Skin epidermis (tissue), 12 donors: ENCODE measurements at regions not wholly inside any gene's neighbourhood (a gene's known extent, or its start where the extent isn't known, plus 50 kb on each side); places are given as distances from the start of the nearest gene placed in this dataset.
A peak's percentile ranks its signal among the peaks of the same experiment; 100 is the strongest.

ENCODE experiments used
- H3K27ac ChIP-seq, 21 experiments: fragments of 200-600 bp; sonication (generic) in 11 of 21; one replicate each; pipeline ENCODE4 v1.5.0; 2020; ENCODE audit warnings: mild to moderate bottlenecking in 3 of 21, inconsistent platforms in 2 of 21, moderate library complexity in 2 of 21
- H3K4me3 ChIP-seq, 7 experiments: fragments of 200-600 bp; sonication (generic) in 2 of 7; one replicate each; pipeline ENCODE4 v1.5.0; 2020; ENCODE audit warnings: inconsistent platforms in 2 of 7, mild to moderate bottlenecking in 2 of 7, moderate library complexity in 1 of 7

- H3K4me3 ChIP-seq, result peak overlapping the region in 3 of 7 experiments; percentile 23 to 51 (median 42)
- no peak overlapping the region for H3K27ac ChIP-seq
Observed at GRCh38 chr19:30224689-30225606, 147.2 kb upstream of the ZNF536 start.

- no peak overlapping the region for H3K27ac ChIP-seq
- H3K4me3 ChIP-seq, result peak overlapping the region; percentile 9 to 51 (median 23)
Observed at GRCh38 chr19:30225676-30226463, 146.3 kb upstream of the ZNF536 start.

- H3K27ac ChIP-seq, result no peak overlapping the region
Observed at GRCh38 chr19:30226464-30227011, 145.6 kb upstream of the ZNF536 start.

GRCh38 chr19:30227012-30227621 lies 145.1 kb upstream of the ZNF536 start:
- Histone ChIP-seq H3K4me3 (peak overlapping the region; percentile 30 to 51 (median 38)), H3K27ac (peak overlapping the region in 3 of 21 experiments; percentile 5 to 60 (median 14))

More at GRCh38 chr19:30226464-30227011, 145.6 kb upstream of the ZNF536 start:
- peak overlapping the region; percentile 21 to 51 (median 32) for H3K4me3 ChIP-seq

DNA sequence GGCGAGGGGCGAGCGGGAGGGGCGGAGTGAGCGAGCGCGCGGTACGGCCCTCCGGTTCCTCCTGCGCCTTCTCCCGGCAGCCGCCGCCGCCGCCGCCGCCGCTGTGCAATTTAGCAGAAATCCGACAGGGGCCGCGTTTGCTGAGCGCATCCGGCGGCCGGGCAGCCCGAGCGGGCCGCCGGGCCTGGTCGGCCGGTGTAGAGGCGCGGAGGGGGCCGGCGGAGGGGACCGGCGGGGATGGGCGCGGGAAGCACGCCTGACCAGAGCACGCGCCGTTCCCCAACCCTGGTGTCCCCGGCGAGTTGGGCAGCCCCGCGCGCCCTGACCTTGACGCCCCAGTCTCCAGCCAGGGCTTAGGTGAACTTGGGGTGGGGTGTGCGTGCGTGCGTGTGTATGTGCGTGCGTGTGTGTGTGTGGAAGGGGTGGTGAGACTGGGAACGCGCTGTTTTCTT lies 144.5 kb upstream of the ZNF536 start:
- H3K27ac ChIP-seq, result peak overlapping the region in 3 of 21 experiments; percentile 5 to 60 (median 14)

DNA sequence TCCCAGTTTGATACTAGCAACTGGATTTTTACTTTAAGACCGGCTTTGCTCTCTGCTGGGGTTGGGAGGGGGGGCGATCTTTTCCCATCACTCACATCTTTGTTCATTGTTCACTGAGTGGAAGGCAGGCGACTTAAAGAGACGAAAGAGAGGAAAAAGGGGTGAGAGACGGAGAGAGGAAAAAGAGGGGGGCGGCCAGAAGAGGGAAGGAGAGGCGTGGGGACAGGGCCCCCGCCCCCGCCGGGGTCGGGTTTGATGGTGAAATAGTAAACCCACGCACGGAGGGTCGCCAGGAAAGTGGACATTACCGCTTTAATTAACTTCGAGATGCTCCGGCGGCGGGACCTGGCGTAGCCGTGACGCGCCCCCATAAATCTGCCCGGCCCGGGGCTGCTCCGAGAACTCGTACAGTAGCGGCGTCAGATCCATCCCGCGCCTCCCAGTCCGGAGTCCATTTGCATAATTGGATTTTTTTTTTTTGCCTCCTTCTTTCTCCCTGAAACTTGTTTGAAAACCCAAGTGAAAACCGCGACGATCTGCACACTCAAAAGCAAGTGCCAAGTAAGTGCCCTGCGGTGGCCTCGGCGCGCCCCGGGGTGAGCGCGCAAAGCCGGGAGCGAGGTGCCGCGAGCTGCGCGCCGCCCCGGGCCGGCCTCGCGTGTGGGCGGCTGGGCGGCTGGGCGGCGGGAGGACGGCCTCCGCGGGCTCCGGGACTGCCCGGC lies 143.9 kb upstream of the ZNF536 start:
- peak overlapping the region; percentile 30 to 51 (median 38) for H3K4me3 ChIP-seq
- H3K27ac ChIP-seq, result peak overlapping the region in 1 of 21 experiments; percentile 5

More for the DNA sequence above, 144.5 kb upstream of the ZNF536 start:
- H3K4me3 ChIP-seq, result peak overlapping the region; percentile 30 to 51 (median 38)

- H3K27ac ChIP-seq, result no peak overlapping the region
- peak overlapping the region in 4 of 7 experiments; percentile 5 to 51 (median 25) for H3K4me3 ChIP-seq
Observed at GRCh38 chr19:30228835-30229524, 143.2 kb upstream of the ZNF536 start.

DNA sequence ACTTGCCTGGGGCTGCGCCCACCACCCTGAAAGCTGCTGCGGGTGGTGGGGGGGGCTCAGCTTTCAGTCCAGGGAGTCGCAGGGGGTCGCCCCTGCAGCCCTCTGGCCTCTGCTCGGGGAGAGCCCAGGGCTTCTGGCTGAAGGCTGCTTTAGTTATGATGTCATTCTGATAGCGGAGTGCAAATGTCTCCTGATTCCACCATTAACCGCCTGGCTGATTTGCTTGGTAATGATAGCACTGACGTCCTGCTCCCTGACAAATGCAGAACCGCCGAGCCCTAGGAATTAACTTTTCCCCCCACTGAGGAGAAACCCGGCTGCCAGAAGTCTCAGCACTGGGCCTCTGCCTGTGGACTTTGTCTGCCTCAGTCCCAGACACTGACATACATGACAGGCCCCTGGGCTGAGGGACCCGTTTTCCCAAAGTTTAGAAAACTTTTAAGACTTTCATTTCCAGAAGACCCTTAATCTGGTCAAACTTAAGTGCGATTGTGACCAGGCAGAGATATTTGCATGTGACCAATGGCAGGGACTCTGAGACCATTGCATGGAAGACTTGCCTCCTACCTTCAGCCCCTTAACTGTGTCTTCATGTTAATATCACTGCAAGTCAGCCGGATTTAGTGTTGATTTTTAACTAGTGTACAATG lies 142.5 kb upstream of the ZNF536 start:
- Histone ChIP-seq H3K27ac (no peak overlapping the region), H3K4me3 (no peak overlapping the region)

GRCh38 chr19:30231408-30232318 lies 140.5 kb upstream of the ZNF536 start:
- H3K4me3 ChIP-seq, result no peak overlapping the region
- H3K27ac ChIP-seq, result no peak overlapping the region

- no peak overlapping the region for H3K27ac ChIP-seq
- H3K4me3 ChIP-seq, result no peak overlapping the region
Observed at GRCh38 chr19:30233375-30233774, 138.8 kb upstream of the ZNF536 start.

GRCh38 chr19:30235946-30236345 lies 136.2 kb upstream of the ZNF536 start:
- Histone ChIP-seq H3K4me3 (no peak overlapping the region), H3K27ac (no peak overlapping the region)

DNA sequence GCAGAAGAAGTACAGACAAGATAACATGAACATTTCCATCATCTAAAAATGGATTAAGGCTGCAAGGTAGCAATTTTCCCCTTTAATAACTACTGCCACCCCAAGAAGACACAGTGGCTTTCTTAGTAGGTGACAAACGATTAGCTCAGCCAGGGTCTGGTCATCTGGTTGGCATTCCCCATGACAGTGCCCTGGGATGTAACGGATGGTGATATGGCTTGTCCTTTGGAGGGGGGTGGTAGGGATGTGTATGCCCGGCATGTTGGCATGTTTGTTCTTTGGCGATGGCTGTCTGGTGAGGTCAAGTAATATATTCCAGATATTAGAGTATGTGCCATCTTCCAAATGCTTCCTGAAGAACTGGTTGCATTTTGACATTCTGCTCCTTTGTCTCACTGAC lies 135.6 kb upstream of the ZNF536 start:
- Histone ChIP-seq H3K27ac (no peak overlapping the region), H3K4me3 (no peak overlapping the region)

DNA sequence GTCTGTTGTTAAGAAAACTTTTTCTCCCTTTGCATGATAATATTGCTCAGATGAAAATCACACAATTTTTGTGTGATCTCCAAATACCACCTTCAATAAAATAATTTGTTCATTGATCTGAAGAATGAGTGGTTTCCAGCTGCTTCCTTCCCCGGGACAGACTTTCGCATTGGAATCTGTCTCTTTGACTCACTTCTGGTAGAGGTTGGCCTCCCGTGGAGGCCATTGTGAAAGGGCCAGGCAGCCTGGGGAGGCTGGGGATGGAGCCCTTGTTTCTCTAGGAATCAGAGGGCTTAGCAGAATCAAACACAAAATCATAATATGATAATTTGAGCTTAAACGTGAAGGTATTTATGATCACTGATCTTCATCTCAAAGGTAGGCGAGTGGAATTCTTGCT lies 135.0 kb upstream of the ZNF536 start:
- no peak overlapping the region for H3K27ac ChIP-seq

DNA sequence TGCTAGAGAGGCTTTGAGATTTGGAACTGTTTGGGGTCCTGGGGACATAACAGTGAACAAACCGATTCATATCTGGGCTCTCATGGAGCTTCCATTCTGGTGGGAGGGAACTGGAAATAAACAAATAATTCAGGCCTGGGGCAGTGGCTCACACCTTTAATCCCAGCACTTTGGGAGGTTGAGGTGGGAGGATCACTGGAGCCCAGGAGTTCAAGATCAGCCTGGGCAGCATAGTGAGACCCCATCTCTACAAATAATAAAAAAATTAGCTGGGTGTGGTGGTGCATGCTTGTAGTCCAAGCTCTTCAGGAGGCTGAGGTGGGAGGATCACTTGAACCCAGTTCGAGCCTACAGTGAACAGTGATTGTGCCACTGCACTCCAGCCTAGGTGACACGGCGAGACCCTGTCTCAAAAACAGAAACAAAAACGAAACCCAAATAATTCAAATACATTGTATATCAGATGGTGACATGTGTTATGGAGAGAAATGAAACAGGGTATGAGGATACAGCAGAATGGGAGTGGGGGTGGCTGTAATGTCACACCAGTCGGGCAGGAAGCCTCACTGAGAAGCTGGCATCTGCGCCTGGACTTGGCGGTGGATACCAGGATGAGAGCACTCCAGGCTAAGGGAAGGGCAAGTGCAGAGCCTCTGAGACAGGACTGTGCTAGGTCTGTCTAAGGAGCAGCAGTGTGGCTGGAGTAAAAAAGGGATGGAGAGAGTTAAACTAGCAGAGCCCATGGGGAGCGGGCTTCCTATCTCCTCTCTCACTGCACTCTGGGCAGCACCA lies 131.1 kb upstream of the ZNF536 start:
- H3K27ac ChIP-seq, result no peak overlapping the region
- H3K4me3 ChIP-seq, result no peak overlapping the region

More for the DNA sequence above, 135.0 kb upstream of the ZNF536 start:
- H3K4me3 ChIP-seq, result no peak overlapping the region

- Histone ChIP-seq H3K27ac (no peak overlapping the region), H3K4me3 (no peak overlapping the region)
Observed at GRCh38 chr19:30244533-30244932, 127.7 kb upstream of the ZNF536 start.

DNA sequence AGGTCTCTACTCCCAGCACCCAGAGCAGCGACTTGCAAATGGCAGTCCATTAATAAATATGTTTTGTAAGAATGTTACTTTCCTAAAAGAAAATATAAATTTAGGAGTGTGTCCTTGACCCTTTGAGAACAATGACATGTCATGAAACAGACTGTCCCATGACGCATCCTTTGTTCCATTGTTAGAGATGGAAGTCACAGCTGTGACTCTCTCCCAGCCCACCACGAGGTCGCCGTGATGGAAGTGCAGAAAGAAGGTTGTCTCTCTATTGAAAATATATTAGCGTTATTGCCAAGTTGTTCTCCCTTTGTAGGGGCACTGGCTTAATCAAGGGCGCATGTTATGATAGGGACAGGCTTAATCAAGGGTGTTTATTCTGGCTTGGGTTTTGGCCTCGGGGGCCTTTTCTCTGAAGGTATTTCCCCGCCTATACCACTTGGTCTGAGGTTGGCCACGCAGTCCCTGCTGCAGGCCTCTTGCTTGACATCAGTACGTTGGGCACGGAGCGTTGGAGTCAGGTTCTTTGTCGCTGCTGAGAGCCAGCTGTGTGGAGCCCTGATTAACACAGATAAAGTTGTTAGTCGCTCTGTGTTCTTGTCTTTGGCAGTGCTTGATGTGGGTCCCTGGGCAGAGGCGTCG lies 126.7 kb upstream of the ZNF536 start:
- no peak overlapping the region for H3K27ac ChIP-seq
- H3K4me3 ChIP-seq, result no peak overlapping the region
